Activated naive CD4-positive, alpha-beta T cell treated with anti-CD3 and anti-CD28 coated beads for 36 hours (primary cell): ENCODE measurements at regions not wholly inside any gene's neighbourhood (a gene's known extent, or its start where the extent isn't known, plus 50 kb on each side); places are given as distances from the start of the nearest gene placed in this dataset.

ENCODE experiments used
- CTCF ChIA-PET: fragments of 350-600 bp; sonication (Branson Sonifier 250); formaldehyde crosslinking; loops from one replicate; lab custom pipeline; 2021; ENCODE audit warnings: antibody characterized with exemption; lab: Charles Lee
- DNase-seq: peaks from one replicate; pipeline ENCODE4 v3.0.0-alpha.2; 2020
- H3K27ac Mint-ChIP-seq: one replicate; pipeline ENCODE4 v1.8.0; 2021; ENCODE audit warnings: mild to moderate bottlenecking, mixed read lengths
- H3K27me3 Mint-ChIP-seq: one replicate; pipeline ENCODE4 v1.8.0; 2021; ENCODE audit warnings: low read depth, mixed read lengths
- H3K36me3 Mint-ChIP-seq: one replicate; pipeline ENCODE4 v1.8.0; 2021; ENCODE audit warnings: low read depth, mixed read lengths
- H3K4me1 Mint-ChIP-seq: one replicate; pipeline ENCODE4 v1.8.0; 2021; ENCODE audit warnings: low read depth, mixed read lengths
- H3K4me3 Mint-ChIP-seq: one replicate; pipeline ENCODE4 v1.8.0; 2021; ENCODE audit warnings: mild to moderate bottlenecking, moderate library complexity, mixed read lengths
- H3K9me3 Mint-ChIP-seq: one replicate; pipeline ENCODE4 v1.8.0; 2021; ENCODE audit warnings: mixed read lengths
- intact Hi-C: fragments of 100-400 bp; cut with micrococcal nuclease; formaldehyde crosslinking; loops from one replicate; pipeline ENCODE4 v1.15.1; 2023

GRCh38 chr4:179872755-179873154 lies 2370.4 kb upstream of the TENM3 start:
- no peaks in the 10 kb centered on the region for H3K36me3 Mint-ChIP-seq
- H3K9me3 Mint-ChIP-seq, result peaks cover 2% of the 10 kb centered on the region
- no peaks in the 10 kb centered on the region for H3K27me3 Mint-ChIP-seq
- H3K27ac Mint-ChIP-seq, result no peak overlapping the region
- DNase-seq, result no peak
- H3K4me3 Mint-ChIP-seq, result no peak overlapping the region
- CTCF ChIA-PET, result no interaction called here
- H3K4me1 Mint-ChIP-seq, result no peaks in the 10 kb centered on the region
- intact Hi-C loops, result no loop called here

GRCh38 chr4:179880756-179881155 lies 2362.4 kb upstream of the TENM3 start:
- H3K27me3 Mint-ChIP-seq, result no peaks in the 10 kb centered on the region
- no peak overlapping the region for H3K27ac Mint-ChIP-seq
- H3K4me3 Mint-ChIP-seq, result no peak overlapping the region
- peaks cover 2% of the 10 kb centered on the region for H3K9me3 Mint-ChIP-seq
- intact Hi-C loops, result no loop called here
- DNase-seq, result no peak
- H3K4me1 Mint-ChIP-seq, result no peaks in the 10 kb centered on the region
- CTCF ChIA-PET, result no interaction called here
- H3K36me3 Mint-ChIP-seq, result no peaks in the 10 kb centered on the region

GRCh38 chr4:179894066-179894778 lies 2349.0 kb upstream of the TENM3 start:
- CTCF ChIA-PET, result no interaction called here
- Mint-ChIP-seq H3K4me1 (no peaks in the 10 kb centered on the region), H3K36me3 (no peaks in the 10 kb centered on the region), H3K27ac (no peak overlapping the region), H3K27me3 (no peaks in the 10 kb centered on the region), H3K4me3 (no peak overlapping the region), H3K9me3 (peaks cover 2% of the 10 kb centered on the region)
- no peak for DNase-seq
- intact Hi-C loops, result no loop called here

GRCh38 chr4:179919587-179919986 lies 2323.6 kb upstream of the TENM3 start:
- Mint-ChIP-seq H3K4me1 (no peaks in the 10 kb centered on the region), H3K4me3 (no peak overlapping the region), H3K9me3 (peaks cover 5% of the 10 kb centered on the region), H3K27ac (no peak overlapping the region), H3K27me3 (no peaks in the 10 kb centered on the region), H3K36me3 (no peaks in the 10 kb centered on the region)
- CTCF ChIA-PET, result no interaction called here
- intact Hi-C loops, result no loop called here
- DNase-seq, result no peak

- Mint-ChIP-seq H3K9me3 (peaks cover 6% of the 10 kb centered on the region), H3K27me3 (no peaks in the 10 kb centered on the region), H3K4me3 (no peak overlapping the region), H3K27ac (no peak overlapping the region), H3K4me1 (no peaks in the 10 kb centered on the region), H3K36me3 (no peaks in the 10 kb centered on the region)
- CTCF ChIA-PET, result no interaction called here
- intact Hi-C loops, result no loop called here
- no peak for DNase-seq
These were observed 2315.7 kb upstream of the TENM3 start for GRCh38 chr4:179927473-179927872.

GRCh38 chr4:179941911-179942310 lies 2301.3 kb upstream of the TENM3 start:
- H3K4me3 Mint-ChIP-seq, result no peak overlapping the region
- CTCF ChIA-PET, result no interaction called here
- H3K27me3 Mint-ChIP-seq, result no peaks in the 10 kb centered on the region
- no peak overlapping the region for H3K27ac Mint-ChIP-seq
- no peaks in the 10 kb centered on the region for H3K4me1 Mint-ChIP-seq
- no peaks in the 10 kb centered on the region for H3K36me3 Mint-ChIP-seq
- H3K9me3 Mint-ChIP-seq, result peaks cover 10% of the 10 kb centered on the region
- intact Hi-C loops, result no loop called here
- DNase-seq, result no peak

GRCh38 chr4:179976777-179977176 lies 2266.4 kb upstream of the TENM3 start:
- no peak overlapping the region for H3K27ac Mint-ChIP-seq
- CTCF ChIA-PET, result no interaction called here
- no peak for DNase-seq
- peaks cover 7% of the 10 kb centered on the region for H3K9me3 Mint-ChIP-seq
- H3K4me3 Mint-ChIP-seq, result no peak overlapping the region
- intact Hi-C loops, result no loop called here
- no peaks in the 10 kb centered on the region for H3K4me1 Mint-ChIP-seq
- no peaks in the 10 kb centered on the region for H3K36me3 Mint-ChIP-seq
- H3K27me3 Mint-ChIP-seq, result no peaks in the 10 kb centered on the region

GRCh38 chr4:179977378-179977777 lies 2265.8 kb upstream of the TENM3 start:
- H3K27ac Mint-ChIP-seq, result no peak overlapping the region
- H3K4me3 Mint-ChIP-seq, result no peak overlapping the region
- H3K4me1 Mint-ChIP-seq, result no peaks in the 10 kb centered on the region
- CTCF ChIA-PET, result no interaction called here
- no peaks in the 10 kb centered on the region for H3K36me3 Mint-ChIP-seq
- no peak for DNase-seq
- peaks cover 7% of the 10 kb centered on the region for H3K9me3 Mint-ChIP-seq
- intact Hi-C loops, result no loop called here
- no peaks in the 10 kb centered on the region for H3K27me3 Mint-ChIP-seq

- intact Hi-C loops, result no loop called here
- Mint-ChIP-seq H3K9me3 (no peaks in the 10 kb centered on the region), H3K4me3 (no peak overlapping the region), H3K36me3 (no peaks in the 10 kb centered on the region), H3K27me3 (no peaks in the 10 kb centered on the region), H3K4me1 (no peaks in the 10 kb centered on the region), H3K27ac (no peak overlapping the region)
- DNase-seq, result no peak
- CTCF ChIA-PET, result no interaction called here
These were observed 2262.0 kb upstream of the TENM3 start for GRCh38 chr4:179981161-179981560.

GRCh38 chr4:179989975-179990374 lies 2253.2 kb upstream of the TENM3 start:
- CTCF ChIA-PET, result no interaction called here
- intact Hi-C loops, result no loop called here
- Mint-ChIP-seq H3K4me3 (no peak overlapping the region), H3K9me3 (peaks cover 7% of the 10 kb centered on the region), H3K27ac (no peak overlapping the region), H3K27me3 (no peaks in the 10 kb centered on the region), H3K4me1 (no peaks in the 10 kb centered on the region), H3K36me3 (no peaks in the 10 kb centered on the region)
- no peak for DNase-seq

- intact Hi-C loops, result no loop called here
- H3K27ac Mint-ChIP-seq, result no peak overlapping the region
- no peaks in the 10 kb centered on the region for H3K4me1 Mint-ChIP-seq
- CTCF ChIA-PET, result no interaction called here
- no peak for DNase-seq
- peaks cover 2% of the 10 kb centered on the region for H3K9me3 Mint-ChIP-seq
- no peaks in the 10 kb centered on the region for H3K36me3 Mint-ChIP-seq
- no peak overlapping the region for H3K4me3 Mint-ChIP-seq
- H3K27me3 Mint-ChIP-seq, result no peaks in the 10 kb centered on the region
These were observed 2233.9 kb upstream of the TENM3 start for GRCh38 chr4:180009316-180009715.

GRCh38 chr4:180028682-180029081 lies 2214.5 kb upstream of the TENM3 start:
- H3K4me3 Mint-ChIP-seq, result no peak overlapping the region
- no peaks in the 10 kb centered on the region for H3K36me3 Mint-ChIP-seq
- no peak overlapping the region for H3K27ac Mint-ChIP-seq
- peaks cover 5% of the 10 kb centered on the region for H3K9me3 Mint-ChIP-seq
- intact Hi-C loops, result no loop called here
- H3K27me3 Mint-ChIP-seq, result no peaks in the 10 kb centered on the region
- peak; percentile 5 for DNase-seq
- H3K4me1 Mint-ChIP-seq, result no peaks in the 10 kb centered on the region
- CTCF ChIA-PET, result interaction anchor here (0.6 kb wide), 1 partner anchor 478 kb away, joined by 3 read pairs; no protein-coding TSS in a partner anchor

- CTCF ChIA-PET, result no interaction called here
- intact Hi-C loops, result no loop called here
- H3K27me3 Mint-ChIP-seq, result no peaks in the 10 kb centered on the region
- no peak overlapping the region for H3K27ac Mint-ChIP-seq
- H3K9me3 Mint-ChIP-seq, result peaks cover 8% of the 10 kb centered on the region
- DNase-seq, result no peak
- H3K4me3 Mint-ChIP-seq, result no peak overlapping the region
- H3K4me1 Mint-ChIP-seq, result no peaks in the 10 kb centered on the region
- no peaks in the 10 kb centered on the region for H3K36me3 Mint-ChIP-seq
These were observed 2211.9 kb upstream of the TENM3 start for GRCh38 chr4:180031330-180031729.
